OCI-LY3 (cell line): ENCODE measurements at regions not wholly inside any gene's neighbourhood (a gene's known extent, or its start where the extent isn't known, plus 50 kb on each side); places are given as distances from the start of the nearest gene placed in this dataset.

ENCODE experiments used
- EZH2phosphoT487 ChIP-seq: fragments of 200-600 bp; shearing (Covaris generic); IDR thresholded peaks from 2 replicates; pipeline ENCODE4 v1.6.1; 2018; ENCODE audit warnings: antibody characterized with exemption, mixed run types, low read depth
- TF ChIP-seq, protein P1 (sequence below): fragments of 200-600, 300-600 bp; sonication (generic); IDR thresholded peaks from 2 replicates; pipeline ENCODE4 v1.5.1; 2014; ENCODE audit warnings: antibody characterized with exemption, low read length, low read depth

DNA sequence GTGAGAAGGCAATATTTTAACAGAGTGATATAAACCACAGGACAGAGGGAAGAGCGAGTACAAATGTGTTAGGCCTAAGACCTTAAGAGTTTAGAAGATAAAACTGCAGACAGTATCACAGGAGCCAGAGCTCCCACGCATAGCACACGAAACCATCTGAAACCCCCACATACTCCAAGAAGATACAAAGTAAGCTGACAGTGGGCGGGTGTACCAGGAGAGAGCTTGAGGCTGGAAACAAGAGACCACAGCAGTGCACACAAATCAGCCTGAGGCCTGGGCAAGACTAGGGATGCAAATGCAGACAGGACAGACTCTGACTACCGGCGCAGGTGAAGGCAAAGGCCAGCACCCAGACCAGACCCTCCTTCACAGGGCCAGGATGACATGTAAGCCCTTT lies 54.1 kb upstream of the ARHGAP24 start:
- TF ChIP-seq, protein P1, sequence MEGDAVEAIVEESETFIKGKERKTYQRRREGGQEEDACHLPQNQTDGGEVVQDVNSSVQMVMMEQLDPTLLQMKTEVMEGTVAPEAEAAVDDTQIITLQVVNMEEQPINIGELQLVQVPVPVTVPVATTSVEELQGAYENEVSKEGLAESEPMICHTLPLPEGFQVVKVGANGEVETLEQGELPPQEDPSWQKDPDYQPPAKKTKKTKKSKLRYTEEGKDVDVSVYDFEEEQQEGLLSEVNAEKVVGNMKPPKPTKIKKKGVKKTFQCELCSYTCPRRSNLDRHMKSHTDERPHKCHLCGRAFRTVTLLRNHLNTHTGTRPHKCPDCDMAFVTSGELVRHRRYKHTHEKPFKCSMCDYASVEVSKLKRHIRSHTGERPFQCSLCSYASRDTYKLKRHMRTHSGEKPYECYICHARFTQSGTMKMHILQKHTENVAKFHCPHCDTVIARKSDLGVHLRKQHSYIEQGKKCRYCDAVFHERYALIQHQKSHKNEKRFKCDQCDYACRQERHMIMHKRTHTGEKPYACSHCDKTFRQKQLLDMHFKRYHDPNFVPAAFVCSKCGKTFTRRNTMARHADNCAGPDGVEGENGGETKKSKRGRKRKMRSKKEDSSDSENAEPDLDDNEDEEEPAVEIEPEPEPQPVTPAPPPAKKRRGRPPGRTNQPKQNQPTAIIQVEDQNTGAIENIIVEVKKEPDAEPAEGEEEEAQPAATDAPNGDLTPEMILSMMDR, result no peak
- TF ChIP-seq EZH2phosphoT487, result no peak
